ENCODE measurements at regions not wholly inside any gene's neighbourhood (a gene's known extent, or its start where the extent isn't known, plus 50 kb on each side); places are given as distances from the start of the nearest gene placed in this dataset.

DNA sequence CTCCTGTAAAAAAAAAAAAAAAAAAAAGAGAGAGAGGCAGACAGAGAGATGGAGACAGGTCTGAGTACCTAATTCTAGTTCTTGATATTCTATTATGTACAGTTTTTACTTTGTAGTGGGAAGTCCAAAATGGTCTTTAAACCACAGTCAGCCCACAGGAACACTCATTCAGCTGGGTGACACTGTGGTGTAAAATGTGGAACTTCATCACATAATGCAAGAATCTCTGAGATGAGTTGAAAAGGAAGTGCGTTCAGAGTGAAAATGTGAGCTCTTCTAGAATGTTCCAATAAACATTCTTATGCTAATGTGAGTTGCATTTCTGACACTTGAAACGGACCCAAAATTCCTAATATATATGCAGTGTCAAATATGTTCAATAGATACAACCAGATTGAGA lies 972.1 kb downstream of the CDH11 start:
- DNase-seq, result no peak

GRCh38 chr16:64148356-64148755 lies 973.5 kb downstream of the CDH11 start:
- no peak for DNase-seq

DNA sequence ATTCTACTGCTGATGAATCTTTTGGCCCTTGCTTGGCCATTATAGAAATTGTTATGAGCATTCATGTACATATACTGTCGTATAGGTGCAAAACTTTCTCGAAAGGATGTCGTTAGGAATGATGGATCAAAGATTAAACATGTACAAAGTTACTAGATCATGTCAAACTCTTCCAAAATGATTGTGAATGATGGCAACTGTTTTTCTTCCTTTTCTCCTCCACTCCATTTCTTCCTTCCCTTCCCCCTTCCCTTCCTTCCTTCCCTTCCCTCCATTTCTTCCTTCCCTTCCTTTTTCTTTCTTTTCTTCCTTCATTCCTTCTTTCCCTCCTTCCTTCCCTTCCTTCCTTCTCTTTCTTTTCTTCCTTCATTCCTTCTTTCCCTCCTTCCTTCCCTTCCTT lies 973.9 kb downstream of the CDH11 start:
- no peak for DNase-seq

DNA sequence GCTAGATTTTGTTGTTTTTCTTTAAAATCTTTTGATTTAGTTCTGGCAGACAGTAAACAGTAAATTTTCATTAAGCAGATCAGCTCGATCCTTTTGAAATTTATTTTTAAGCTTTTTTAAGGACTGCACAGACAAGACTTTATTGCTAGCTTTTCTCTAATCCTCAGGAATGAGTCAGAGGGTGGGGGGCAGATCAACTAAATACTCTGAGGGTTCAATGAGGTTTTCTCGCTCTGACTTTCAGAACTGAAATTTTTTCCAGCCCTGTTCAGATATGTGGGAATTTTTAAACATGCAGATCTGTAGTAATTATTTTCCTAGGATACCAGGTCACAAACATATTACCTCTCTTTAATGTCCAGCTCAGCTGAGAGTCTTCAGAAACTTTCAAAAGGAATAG lies 977.2 kb downstream of the CDH11 start:
- DNase-seq, result no peak

- no peak for DNase-seq
Measured at GRCh38 chr16:64138621-64139020, 983.2 kb downstream of the CDH11 start.

GRCh38 chr16:64138006-64138405 lies 983.9 kb downstream of the CDH11 start:
- DNase-seq, result peak; percentile 40 to 53

GRCh38 chr16:64136743-64137142 lies 985.1 kb downstream of the CDH11 start:
- no peak for DNase-seq

- DNase-seq, result no peak
Measured at GRCh38 chr16:64136314-64136713, 985.5 kb downstream of the CDH11 start.

GRCh38 chr16:64133366-64133765 lies 988.5 kb downstream of the CDH11 start:
- DNase-seq, result no peak

DNA sequence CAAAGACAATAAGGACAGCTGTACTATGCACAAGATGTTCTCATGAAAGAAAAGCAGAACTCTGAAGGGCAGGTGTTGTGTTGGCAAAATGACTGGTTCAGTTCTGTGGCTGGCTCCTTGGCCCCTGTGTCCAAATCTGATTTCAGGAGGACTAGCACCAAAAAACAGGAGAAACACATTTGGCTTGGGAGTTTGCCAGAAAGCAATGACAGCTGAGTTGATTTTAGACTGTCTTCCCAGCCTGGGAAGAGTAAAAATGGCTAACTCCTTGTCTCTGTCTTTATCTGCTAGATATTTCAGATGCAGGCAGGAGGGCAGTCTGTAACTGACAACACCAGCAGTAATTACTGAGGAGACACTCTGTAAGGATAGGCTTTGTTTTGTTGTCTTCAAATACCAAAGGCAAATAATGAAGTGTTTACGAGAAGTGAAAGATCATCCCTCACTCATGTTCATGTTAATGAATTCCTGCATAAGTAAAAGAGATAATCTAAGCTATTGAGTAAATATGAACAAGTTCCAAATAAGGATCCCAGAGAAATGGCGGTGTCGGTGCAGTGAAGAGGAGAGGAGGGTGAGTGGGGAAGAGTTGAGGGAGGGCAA lies 989.0 kb downstream of the CDH11 start:
- peak; percentile 10 to 32 for DNase-seq

GRCh38 chr16:64132190-64132589 lies 989.7 kb downstream of the CDH11 start:
- DNase-seq, result no peak

- no peak for DNase-seq
Measured at GRCh38 chr16:64131423-64131822, 990.4 kb downstream of the CDH11 start.

DNA sequence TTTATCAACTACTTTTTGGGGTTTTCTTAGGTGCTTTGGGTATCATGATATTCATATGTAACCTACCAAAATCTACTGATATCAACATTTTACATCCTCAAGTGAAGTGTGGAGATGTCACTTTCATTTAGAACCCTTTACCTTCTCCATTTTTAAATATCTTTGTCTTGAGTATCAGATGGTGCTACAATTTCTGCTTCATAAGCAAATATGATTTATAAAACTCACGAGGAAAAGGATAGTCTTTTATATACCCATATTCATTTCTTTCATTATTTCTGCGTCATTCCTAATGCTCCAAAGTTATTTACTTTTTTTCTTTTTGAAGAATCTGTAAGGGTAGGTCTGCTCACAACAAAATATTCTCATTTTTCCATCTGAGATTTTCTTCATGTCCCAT lies 991.7 kb downstream of the CDH11 start:
- DNase-seq, result no peak

DNA sequence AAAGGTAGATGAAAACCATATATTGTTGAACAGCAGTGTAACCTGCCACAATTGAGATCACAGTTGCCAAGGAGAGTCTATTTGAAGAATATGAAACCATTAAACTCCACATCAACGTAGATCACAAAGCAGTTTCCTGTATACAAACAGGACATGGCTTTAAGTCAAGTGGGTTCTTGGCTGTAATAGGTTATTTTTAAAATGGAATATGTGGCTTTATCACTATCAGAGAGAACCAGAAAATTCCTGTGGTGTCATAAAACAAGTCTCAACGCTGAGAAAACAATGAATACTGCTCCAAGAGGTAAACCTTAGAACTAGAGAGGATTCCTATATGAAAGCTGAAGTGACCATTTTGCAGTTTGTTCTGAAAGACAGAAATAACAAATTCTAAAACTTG lies 999.7 kb downstream of the CDH11 start:
- DNase-seq, result no peak

DNA sequence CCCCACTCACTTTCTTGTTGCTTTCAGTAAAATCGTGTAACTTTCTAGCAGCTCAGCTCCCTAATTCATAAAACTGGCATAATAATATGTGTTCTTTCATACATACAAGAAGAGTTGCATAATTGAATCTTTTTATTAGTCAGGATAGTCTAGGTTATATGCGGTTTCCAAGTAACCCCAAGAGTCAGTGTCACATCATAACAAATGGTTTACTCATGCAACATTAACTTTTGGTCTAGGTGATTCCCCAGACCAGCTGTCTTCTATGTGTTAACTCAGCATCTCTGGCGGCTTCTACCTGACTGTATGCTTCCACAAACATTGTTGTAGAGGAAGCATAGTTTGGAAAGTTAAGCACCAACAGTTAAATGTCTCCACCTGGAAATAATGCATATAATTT lies 1000.4 kb downstream of the CDH11 start:
- no peak for DNase-seq

DNA sequence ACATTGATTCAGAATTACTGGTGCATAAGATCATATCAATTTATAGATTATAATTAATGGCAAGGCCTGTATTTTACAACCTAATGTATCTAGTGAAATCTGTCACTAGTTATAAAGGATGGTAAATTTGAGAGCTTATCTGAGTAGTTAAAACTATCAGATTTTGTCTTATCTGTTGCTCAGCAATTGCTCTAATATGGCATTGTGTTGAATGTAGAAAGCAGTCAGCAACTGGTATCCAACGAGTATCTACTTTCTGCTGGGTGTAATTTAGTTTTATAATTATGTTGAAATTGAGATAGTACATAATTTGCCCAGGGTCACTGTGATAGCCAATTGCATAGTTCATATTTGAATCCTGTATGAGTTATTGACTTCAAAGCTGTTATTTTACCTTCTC lies 1005.7 kb downstream of the CDH11 start:
- no peak for DNase-seq

- DNase-seq, result no peak
Measured at GRCh38 chr16:64109241-64109640, 1012.6 kb downstream of the CDH11 start.

DNA sequence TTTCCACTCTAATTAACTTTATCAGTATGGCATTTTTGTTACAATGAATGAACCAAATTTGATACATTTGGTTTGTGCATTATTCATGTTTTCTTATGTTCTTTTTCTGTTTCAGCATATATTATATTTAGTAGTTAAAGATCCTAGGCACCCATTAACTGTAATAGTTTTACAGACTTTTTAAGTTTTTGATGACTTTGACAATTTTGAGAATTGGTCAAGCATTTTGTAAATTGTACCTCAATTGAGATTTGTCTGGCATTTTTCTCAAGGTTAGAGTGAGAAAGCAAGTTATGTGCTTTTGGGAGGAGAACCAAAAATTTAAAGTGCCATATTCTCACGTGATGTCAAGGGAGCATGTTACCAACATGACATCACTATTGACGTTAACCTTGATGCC lies 1019.2 kb downstream of the CDH11 start:
- no peak for DNase-seq

DNA sequence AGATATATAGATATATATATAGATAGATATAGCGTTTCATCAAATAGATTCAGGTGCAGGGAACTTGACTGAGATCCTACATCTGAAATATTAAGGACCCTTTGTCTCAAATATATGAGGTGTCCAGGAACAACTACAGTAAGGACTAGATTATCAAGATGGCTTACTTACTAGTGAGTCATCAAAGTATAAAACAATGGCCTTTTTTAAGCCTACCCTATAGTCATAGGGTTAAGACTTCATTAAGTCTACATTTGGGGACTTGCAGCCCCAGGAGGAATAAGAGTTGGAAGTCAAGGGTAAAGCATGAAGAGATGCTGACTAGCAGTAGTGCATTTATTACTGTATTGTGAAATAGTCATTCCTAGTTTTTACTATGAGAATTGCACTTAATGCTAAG lies 1023.4 kb downstream of the CDH11 start:
- no peak for DNase-seq

- no peak for DNase-seq
Measured at GRCh38 chr16:64096689-64097088, 1025.2 kb downstream of the CDH11 start.

DNA sequence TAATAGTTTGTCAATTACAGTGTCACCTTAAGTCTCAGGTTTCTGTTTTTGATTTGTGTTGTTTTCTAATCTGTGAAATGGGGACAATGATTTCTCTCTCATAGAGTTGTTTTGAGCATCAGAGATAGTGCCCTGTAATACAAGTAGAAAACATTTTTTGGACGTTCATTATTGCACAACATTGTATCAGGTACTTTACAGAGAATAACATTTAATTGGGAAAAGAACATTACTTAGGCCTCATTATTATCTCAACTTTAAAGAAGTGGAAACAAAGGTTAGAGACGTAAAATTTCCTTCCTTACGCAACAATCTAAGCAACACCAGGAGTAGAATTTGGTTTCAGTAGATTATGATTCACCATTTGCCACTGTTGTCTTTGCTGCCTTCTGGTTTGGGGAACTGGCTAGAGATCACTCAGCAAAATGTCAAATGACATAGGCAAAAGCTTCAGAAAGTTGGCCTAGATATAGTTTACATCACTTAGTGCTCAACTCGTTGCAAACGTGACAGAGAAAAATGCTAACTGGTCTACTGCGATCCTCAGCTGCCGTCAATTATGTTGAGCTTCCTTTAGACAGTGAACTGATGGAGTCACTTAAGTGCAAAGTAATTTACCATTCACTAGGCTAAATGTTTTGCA lies 1026.8 kb downstream of the CDH11 start:
- DNase-seq, result no peak

- no peak for DNase-seq
Measured at GRCh38 chr16:64094181-64094965, 1027.5 kb downstream of the CDH11 start.

- DNase-seq, result no peak
Measured at GRCh38 chr16:64092271-64092670, 1029.6 kb downstream of the CDH11 start.

DNA sequence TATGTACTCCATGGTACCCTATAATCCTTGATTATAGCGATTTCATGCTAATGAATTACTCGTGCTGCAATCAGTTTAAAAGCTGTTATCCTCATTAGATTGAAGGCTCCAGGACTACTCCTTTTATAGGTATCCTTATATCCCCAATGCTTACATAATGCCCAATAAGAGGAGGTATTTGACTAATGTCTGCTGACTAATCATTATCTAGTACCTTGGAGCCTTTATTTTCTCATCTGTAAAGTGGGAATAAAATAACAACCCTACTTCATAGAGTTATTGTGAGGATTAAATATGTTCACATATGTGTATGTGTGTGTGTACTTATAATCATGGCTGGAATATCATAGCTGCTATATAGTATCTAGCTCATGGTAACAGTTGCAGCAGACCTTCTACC lies 1031.5 kb downstream of the CDH11 start:
- DNase-seq, result no peak
